Non-pigmented ciliary epithelial cell (primary cell): ENCODE measurements at regions not wholly inside any gene's neighbourhood (a gene's known extent, or its start where the extent isn't known, plus 50 kb on each side); places are given as distances from the start of the nearest gene placed in this dataset.

Source experiments
- DNase-seq: peaks from one replicate; pipeline ENCODE4 v3.0.0-alpha.2; 2010; ENCODE audit warnings: low read depth

DNA sequence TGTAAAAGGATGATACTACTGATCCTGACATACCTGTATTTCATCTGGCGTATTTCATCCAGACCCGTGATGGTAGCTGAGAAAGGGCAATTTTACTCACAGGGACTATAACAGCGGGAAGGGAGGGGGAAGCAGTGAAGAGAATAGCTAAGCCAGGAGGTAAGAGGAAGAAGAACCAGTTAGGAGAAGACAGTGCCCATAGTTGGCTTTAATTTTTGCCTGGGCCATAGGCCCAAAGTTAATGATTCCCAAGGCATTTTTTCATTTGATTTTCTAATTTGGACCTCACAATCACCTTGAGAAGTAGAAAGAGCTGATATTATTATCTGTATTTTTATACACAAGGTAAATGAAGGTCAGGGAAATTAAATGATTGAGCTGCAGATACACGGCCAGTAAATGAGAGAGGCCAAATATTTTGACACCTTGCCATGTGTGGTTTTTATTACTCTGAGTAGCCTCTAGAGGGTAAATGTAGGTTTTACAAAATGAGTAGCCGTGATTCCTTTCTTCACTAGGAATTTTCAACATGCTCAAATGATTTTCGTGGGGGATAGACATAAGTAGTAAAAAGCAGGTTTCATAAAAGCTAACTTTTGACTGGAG lies 382.2 kb downstream of the FUT8 start:
- DNase-seq = no peak

DNA sequence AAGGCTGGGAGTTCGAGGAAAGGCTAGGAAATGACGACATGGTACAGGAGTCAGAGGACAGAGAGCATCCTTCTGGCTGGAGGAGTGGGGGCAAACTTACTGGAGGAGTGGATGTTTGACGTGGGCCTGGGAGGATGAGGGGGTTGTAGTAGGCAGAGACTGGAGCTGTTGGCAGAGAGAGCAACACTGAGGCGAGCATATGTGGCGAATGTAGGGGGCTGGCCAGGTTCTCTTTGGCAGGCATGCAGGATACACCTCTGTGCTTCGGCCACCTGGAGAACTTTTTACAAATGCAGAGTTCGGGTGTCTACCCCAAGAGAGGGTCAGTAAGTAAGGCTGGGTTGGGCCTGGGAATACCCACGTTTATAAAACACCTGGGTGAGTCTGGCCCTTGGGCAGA lies 385.7 kb downstream of the FUT8 start:
- no peak for DNase-seq

DNA sequence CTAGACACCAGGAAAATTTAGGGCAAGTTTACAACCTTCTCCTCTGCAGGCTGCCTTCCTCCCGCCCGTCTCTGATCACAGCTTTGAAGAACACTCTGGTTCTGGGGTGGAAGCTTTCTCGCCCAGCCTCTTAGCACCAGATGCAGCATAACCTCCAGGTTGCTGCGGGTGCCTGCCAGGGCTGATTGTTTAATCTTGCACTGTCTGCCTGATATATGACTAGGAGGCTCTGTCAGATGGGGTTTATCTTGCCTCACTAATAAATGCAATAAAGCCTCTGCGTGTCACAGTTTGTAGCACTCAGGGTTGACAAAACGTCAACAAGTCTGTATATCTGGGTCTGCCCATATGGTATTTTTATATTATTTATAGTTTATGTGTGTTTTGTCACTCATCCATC lies 388.2 kb downstream of the FUT8 start:
- DNase-seq = no peak

DNA sequence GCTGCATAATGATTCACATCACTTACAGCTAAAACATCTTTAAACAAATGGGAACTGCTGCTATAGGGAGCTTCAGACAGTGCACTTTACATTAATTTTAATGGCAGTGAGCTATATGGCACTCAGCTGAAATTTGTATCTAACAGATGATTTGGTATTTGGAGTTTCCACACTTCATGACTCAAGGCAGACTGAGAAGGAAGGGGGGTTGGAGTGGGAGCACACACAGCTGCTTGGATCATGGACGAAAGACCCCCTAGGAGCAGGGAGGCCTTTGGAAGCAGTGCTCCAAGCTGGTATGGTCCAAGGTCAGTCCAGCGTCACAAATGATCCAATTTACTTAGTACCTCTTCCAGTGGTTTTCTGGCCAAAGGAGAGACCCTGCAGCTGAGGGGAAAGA lies 389.7 kb downstream of the FUT8 start:
- no peak for DNase-seq

GRCh38 chr14:65803885-65804284 lies 391.4 kb downstream of the FUT8 start:
- DNase-seq = no peak

- DNase-seq = no peak
These were observed 392.0 kb downstream of the FUT8 start for GRCh38 chr14:65804439-65805112.

- no peak for DNase-seq
These were observed 392.6 kb downstream of the FUT8 start for GRCh38 chr14:65805113-65805473.

GRCh38 chr14:65808390-65808789 lies 395.9 kb downstream of the FUT8 start:
- no peak for DNase-seq

DNA sequence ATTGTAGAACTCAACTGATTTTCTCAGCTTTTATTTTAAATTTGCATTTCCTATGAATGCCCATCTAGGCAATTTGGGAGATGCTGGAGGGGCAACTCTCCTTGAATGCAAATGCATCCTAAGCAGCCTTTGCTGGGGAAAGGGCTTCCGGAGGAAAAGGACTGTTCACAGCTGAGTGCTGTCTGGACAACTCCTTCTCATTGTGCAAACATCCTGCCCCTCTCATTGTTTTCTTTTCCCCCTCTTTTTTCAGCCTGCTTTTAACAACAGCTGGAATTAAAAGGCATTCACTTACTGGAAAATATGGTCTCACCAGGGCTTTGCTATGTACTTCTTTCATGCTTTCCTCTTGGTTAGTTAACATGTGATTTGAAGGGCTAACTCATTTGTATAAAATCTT lies 397.8 kb downstream of the FUT8 start:
- DNase-seq = no peak

- DNase-seq = no peak
These were observed 401.3 kb downstream of the FUT8 start for GRCh38 chr14:65813760-65814384.

- no peak for DNase-seq
These were observed 402.6 kb downstream of the FUT8 start for GRCh38 chr14:65815127-65815526.

DNA sequence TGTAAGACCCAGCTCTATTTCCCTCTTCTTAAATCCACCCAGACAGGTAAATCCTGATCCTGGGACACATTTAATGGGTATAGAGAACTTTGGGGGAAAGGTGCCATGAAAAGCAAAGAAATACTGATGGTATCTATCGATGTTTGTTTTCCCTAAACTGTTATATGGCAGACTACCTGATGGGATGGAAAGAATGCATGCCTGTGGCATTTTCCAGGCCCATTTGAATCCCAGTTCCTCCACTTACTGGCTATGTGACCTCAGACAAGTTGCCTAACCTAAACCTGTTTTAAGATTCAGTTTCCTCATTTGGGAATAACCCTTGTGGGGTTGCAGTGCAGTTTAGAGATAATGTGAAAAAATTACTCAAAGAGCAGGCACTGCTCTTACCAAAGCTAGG lies 404.5 kb downstream of the FUT8 start:
- no peak for DNase-seq

DNA sequence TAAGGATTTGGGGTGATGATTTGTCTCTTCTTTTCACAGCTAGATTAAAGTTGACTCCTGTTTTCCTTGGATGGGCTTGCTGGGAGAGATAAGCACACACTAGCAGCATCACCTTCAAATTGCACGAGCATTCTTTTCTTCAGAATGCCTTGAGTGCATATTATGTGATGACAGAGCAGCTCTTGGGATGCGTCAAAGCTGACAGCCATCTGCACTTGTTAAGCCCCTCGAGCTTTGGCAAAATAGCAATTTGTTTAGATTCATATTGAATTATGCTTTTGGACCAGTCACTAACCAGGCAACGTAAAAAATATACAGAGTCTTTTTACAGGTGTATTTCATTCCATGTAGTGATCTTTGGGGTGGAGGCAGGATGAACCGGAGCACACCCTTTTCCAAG lies 407.0 kb downstream of the FUT8 start:
- no peak for DNase-seq

DNA sequence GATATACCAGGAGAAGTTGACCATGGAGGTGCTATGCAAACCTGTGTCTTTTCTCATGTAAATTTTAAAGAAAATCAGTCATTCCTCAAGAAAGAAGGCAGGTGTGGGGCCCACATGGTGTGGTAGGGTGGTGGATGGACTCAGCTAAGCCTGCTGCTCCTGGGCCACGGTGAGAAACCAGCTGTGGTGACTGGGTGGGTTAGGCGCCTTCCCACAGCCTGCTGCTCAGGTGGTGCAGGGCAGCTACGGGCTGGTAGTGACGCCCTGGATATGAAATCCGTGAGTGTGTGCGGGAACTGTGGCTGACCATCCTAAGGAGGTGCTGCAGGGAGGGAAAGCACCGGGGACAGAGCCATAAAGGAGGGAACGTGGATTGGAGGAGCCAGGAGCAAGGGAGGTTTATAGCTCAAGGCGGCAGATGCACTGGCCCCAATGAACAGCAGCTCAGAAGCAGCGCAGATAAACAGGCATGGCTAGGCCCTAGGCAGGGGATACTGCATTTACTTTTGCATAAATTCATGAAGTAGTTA lies 408.8 kb downstream of the FUT8 start:
- no peak for DNase-seq

GRCh38 chr14:65824285-65824977 lies 411.9 kb downstream of the FUT8 start:
- peak; percentile 52 for DNase-seq

GRCh38 chr14:65824978-65825299 lies 412.4 kb downstream of the FUT8 start:
- DNase-seq = no peak

DNA sequence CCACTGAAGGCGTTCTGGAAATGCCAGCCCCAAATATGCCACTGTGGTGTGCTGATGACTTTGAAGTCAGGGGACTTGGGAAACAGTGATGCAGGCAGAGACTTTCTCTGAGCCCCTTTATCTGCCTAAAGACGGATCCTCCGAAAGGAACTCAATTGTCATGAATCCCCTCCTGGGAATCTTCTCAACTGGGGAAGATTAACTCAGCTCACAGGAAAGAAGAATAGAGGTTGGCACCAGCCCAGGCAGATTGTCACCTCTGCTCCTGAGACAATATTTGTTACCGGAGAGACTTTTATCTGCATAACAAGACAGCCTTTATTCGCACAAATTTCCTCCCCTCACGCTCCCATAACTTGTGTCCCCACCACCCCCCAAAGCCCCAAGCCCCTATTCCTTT lies 414.4 kb downstream of the FUT8 start:
- DNase-seq = no peak

DNA sequence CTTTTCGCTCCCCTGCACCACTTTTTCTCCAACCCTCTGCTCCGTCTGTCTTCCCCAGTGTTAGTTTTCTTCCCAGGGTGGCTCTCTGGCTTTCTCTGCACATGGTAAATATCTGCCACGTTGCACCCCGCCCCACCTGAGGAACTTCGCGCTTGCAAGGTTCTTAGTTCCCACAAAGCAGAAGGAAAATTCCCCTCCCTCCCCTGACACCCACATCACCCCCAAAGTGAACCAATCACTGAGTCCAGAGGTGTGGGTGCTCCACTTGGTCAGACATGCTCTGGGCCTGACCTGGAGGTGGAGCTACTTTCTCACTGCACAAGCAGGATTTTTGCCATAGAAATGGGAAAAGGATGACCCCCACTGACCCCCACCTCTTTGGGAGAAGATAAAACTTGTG lies 415.0 kb downstream of the FUT8 start:
- no peak for DNase-seq

GRCh38 chr14:65828396-65828795 lies 415.9 kb downstream of the FUT8 start:
- no peak for DNase-seq

DNA sequence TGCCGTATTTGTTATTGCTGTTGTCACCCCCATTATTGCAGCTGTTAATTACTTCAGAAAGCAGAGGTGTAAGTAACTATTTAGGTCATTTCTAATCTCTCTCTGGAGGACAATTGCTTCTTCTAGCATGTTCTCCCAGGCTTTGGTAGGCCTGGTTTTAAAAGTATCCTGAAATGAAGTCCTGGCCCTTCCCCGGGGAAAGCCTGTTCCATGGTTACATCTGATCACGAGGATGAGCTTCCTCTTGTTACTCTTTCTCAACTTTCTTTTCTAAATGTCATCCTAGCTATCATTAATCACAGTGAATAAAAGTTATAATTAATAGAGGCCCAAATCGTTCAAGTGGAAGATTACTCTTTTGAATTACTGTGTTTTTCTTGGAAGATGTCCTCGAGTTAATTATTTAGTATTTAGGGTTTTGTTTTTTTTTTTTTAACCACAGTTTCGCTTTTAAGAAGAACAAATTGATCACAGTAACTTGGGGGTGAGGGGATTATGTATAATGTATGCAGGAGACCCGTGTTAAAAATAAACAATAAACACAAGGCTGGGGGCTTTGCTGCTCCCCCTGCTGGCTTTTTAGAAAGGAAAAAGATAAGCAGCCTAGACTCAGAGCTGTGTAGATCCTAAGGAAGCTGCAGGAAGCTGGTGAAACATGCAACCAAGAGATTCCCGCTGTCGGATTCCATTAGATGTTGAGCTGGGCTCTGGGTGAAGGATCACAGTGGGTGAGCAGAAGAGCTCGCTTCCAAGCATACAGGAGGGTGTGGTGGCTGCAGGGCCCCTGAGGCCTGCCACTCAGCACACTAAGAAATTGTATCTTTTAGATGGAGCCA lies 420.1 kb downstream of the FUT8 start:
- peak; percentile 5 for DNase-seq

DNA sequence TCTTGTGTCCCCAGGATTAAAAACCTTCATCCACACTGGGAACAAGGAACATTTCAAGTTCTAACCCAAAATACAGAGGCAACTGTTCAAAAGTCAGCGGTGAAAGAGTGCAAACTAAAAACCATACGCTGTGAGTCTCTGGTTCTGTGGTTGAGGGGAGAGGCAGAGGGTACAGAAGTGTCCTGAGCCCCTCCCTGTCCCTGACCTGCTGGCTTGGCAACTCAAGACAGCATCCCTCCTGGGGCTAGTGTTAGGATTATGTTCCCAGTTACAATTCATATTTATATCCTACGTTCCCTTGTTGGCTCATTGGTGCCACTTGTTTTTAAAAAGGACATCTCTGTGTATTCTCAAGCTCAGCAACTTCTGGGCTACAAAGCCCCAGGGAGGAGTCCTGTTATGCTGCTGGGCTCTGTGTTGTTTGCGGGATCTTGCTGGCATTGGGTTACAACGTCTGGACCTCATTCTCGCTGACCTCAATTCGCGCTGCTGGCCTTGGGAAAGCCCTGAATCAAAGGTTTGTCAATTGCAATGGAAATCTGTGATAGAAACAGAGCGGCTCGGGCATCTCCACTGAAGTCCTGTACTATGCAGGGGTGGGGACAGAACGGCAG lies 420.8 kb downstream of the FUT8 start:
- no peak for DNase-seq

DNA sequence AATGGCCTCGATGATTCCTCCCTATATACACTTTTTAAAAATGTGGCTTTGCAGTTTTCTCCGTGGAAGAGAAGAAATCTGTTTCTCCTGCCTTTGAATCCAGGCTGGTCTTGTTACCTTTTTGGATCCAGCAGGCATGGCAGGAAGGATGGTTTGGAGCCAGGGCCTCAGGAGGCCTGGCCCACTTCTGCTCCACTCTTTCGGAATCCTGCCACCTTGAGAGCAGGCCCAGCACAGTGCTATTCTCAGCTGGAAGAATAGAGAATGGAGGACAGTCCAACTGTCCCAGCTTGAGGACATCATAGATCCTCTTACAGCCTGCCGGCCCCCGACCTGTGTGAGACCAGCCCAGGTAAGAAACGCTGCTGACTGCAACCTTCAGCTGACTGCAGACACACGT lies 421.5 kb downstream of the FUT8 start:
- no peak for DNase-seq
